ENCODE measurements at regions not wholly inside any gene's neighbourhood (a gene's known extent, or its start where the extent isn't known, plus 50 kb on each side); places are given as distances from the start of the nearest gene placed in this dataset.

DNA sequence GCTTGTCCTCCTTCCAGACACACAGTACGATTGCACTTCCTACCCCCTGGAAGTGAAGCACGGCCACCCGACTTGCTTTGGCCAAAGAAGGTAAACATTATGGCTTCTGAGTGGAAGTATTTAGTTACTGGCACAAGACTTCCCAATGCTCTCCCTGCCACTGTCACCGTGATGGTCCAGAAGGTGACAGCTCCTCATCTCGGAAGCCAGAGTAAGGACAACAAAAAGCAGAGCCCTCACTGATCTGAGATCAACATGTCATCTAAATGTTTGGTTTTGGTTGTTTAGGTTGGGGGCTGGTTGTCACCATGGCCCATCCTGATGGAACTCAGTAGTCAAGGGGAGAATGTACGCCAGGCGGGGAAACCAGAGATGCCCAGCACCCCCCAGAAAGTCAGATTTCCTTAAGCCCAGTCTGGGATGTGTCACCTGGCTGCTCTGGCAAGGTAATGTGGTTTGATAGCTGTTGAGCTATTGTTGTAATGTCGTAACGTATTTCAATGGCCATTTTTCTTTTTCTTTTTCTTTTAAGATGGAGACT lies 170.1 kb upstream of the ZNF536 start:
- TF ChIP-seq, protein P1, sequence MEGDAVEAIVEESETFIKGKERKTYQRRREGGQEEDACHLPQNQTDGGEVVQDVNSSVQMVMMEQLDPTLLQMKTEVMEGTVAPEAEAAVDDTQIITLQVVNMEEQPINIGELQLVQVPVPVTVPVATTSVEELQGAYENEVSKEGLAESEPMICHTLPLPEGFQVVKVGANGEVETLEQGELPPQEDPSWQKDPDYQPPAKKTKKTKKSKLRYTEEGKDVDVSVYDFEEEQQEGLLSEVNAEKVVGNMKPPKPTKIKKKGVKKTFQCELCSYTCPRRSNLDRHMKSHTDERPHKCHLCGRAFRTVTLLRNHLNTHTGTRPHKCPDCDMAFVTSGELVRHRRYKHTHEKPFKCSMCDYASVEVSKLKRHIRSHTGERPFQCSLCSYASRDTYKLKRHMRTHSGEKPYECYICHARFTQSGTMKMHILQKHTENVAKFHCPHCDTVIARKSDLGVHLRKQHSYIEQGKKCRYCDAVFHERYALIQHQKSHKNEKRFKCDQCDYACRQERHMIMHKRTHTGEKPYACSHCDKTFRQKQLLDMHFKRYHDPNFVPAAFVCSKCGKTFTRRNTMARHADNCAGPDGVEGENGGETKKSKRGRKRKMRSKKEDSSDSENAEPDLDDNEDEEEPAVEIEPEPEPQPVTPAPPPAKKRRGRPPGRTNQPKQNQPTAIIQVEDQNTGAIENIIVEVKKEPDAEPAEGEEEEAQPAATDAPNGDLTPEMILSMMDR (IDR thresholded peaks at IDR 0.05), result no peak
- no peak for TF ChIP-seq ZFX (IDR thresholded peaks at IDR 0.05; ENCODE audit: borderline replicate concordance)
